Adrenal gland (tissue), 9 donors: ENCODE measurements at regions not wholly inside any gene's neighbourhood (a gene's known extent, or its start where the extent isn't known, plus 50 kb on each side); places are given as distances from the start of the nearest gene placed in this dataset.

Experiments
- DNase-seq, 7 donors: peaks; one replicate each; pipeline ENCODE4 v3.0.0-alpha.2; 2019 to 2020
- H3K27ac ChIP-seq, 5 donors: fragments of 200-600 bp; sonication (generic) in 4 of 5; 1 replicate in 3 of 5; 2 replicates in 2 of 5; pipeline versions ENCODE4 v1.5.1 to v1.8.0; 2016 to 2020; ENCODE audit warnings: mild to moderate bottlenecking in 1 of 5
- H3K27me3 ChIP-seq: fragments of 200-600 bp; 2 replicates; pipeline ENCODE4 v1.8.0; 2021
- H3K36me3 ChIP-seq, 2 donors: fragments of 200-600 bp; replicated peaks in 1 of 2; 1 replicate in 1 of 2; 2 replicates in 1 of 2; pipeline versions ENCODE4 v1.5.1 to v1.8.0; 2018 to 2022
- H3K4me1 ChIP-seq, 2 donors: fragments of 200-600 bp; replicated peaks in 1 of 2; 1 replicate in 1 of 2; 2 replicates in 1 of 2; pipeline versions ENCODE4 v1.5.1 to v1.8.0; 2018 to 2021
- H3K4me3 ChIP-seq, 4 donors: fragments of 200-600 bp; sonication (generic) in 3 of 4; one replicate each; pipeline ENCODE4 v1.5.1; 2016 to 2018
- H3K9me3 ChIP-seq, 3 donors: fragments of 200-600 bp; sonication (generic) in 1 of 3; replicated peaks in 1 of 3; 1 replicate in 2 of 3; 2 replicates in 1 of 3; pipeline versions ENCODE4 v1.5.1 to v1.8.0; 2016 to 2021
- CTCF ChIP-seq, 6 experiments: fragments of 450-650 bp in 4 of 6; fragments of 200-600 bp in 2 of 6; sonication (generic) in 1 of 6; IDR thresholded peaks; 1 replicate in 5 of 6; 2 replicates in 1 of 6; pipeline versions ENCODE4 v1.5.1 to v1.8.0; 2016 to 2021; ENCODE audit warnings: antibody characterized with exemption in 6 of 6, mild to moderate bottlenecking in 2 of 6, moderate library complexity in 1 of 6
- POLR2A ChIP-seq, 2 donors: fragments of 450-650 bp; IDR thresholded peaks; one replicate each; pipeline ENCODE4 v1.6.1; 2017; ENCODE audit warnings: antibody characterized with exemption in 2 of 2, mild to moderate bottlenecking in 2 of 2, moderate library complexity in 1 of 2
- WGBS, 4 donors: extraction: QIAGEN DNeasy Blood & Tissue Kit in 2 of 4; methylation state at CpG; one replicate each; pipeline versions ENCODE4 v1.1.5 to v1.1.7; 2013 to 2017; 5-methylcytosine and 5-hydroxymethylcytosine counted together
- intact Hi-C, 2 donors: fragments of 100-400 bp; cut with DNase I; formaldehyde crosslinking; loops; one replicate each; pipeline versions ENCODE4 v1.14.1 to v1.15.0; 2022 to 2023
- donor health status: healthy with polysubstance abuse.
- donor health status: Bipolar disorder and iron deficiency.
- donor health status: DM: yes; HTN: yes; CAD: no.
- donor health status: DM: no; HTN: no; CAD: no.
- donor health status: DM: no; HTN: no; CAD: no.

GRCh38 chr1:106677721-106678120, 378.8 kb upstream of the PRMT6 start:
- no peaks in the 10 kb centered on the region for H3K27me3 ChIP-seq
- H3K27ac ChIP-seq = no peak overlapping the region
- H3K9me3 ChIP-seq = peaks cover 0 to 6% (median 0%) of the 10 kb centered on the region in 3 donors
- 45 to 52% (median 46%) methylated on average over 3 of the region's 3 CpGs for WGBS, 4 donors
- no peaks in the 10 kb centered on the region for H3K4me1 ChIP-seq
- TF ChIP-seq CTCF (IDR thresholded peaks at IDR 0.05) (no peak), POLR2A (IDR thresholded peaks at IDR 0.05) (no peak)
- intact Hi-C loops = no loop called here
- DNase-seq = no peak
- H3K36me3 ChIP-seq = no peaks in the 10 kb centered on the region
- no peak overlapping the region for H3K4me3 ChIP-seq

GRCh38 chr1:106678279-106679050, 378.0 kb upstream of the PRMT6 start:
- intact Hi-C loops = no loop called here
- no peak for DNase-seq
- Histone ChIP-seq H3K36me3 (no peaks in the 10 kb centered on the region), H3K27ac (no peak overlapping the region), H3K4me3 (no peak overlapping the region), H3K27me3 (no peaks in the 10 kb centered on the region), H3K4me1 (no peaks in the 10 kb centered on the region), H3K9me3 (peaks cover 0 to under 1% (median 0%) of the 10 kb centered on the region in 3 donors)
- no peak for TF ChIP-seq CTCF (IDR thresholded peaks at IDR 0.05)
- TF ChIP-seq POLR2A (IDR thresholded peaks at IDR 0.05) = no peak
- WGBS, 4 donors = 69 to 87% (median 86%) methylated on average over 3 of the region's 3 CpGs

- no peaks in the 10 kb centered on the region for H3K9me3 ChIP-seq
- no peaks in the 10 kb centered on the region for H3K4me1 ChIP-seq
- intact Hi-C loops = no loop called here
- 78 to 93% (median 87%) methylated on average over 1 of the region's 1 CpG for WGBS, 4 donors
- H3K27ac ChIP-seq = no peak overlapping the region
- DNase-seq = no peak
- H3K27me3 ChIP-seq = no peaks in the 10 kb centered on the region
- H3K36me3 ChIP-seq = no peaks in the 10 kb centered on the region
- TF ChIP-seq CTCF (IDR thresholded peaks at IDR 0.05) = no peak
- no peak for TF ChIP-seq POLR2A (IDR thresholded peaks at IDR 0.05)
- no peak overlapping the region for H3K4me3 ChIP-seq
Observed at GRCh38 chr1:106680216-106680615, 376.3 kb upstream of the PRMT6 start.

GRCh38 chr1:106680776-106681344, 375.6 kb upstream of the PRMT6 start:
- Histone ChIP-seq H3K27me3 (no peaks in the 10 kb centered on the region), H3K27ac (no peak overlapping the region), H3K9me3 (no peaks in the 10 kb centered on the region), H3K4me3 (no peak overlapping the region), H3K4me1 (no peaks in the 10 kb centered on the region), H3K36me3 (no peaks in the 10 kb centered on the region)
- 39 to 45% (median 40%) methylated on average over 4 of the region's 4 CpGs for WGBS, 4 donors
- TF ChIP-seq POLR2A (IDR thresholded peaks at IDR 0.05) (no peak), CTCF (IDR thresholded peaks at IDR 0.05) (no peak)
- no peak for DNase-seq
- intact Hi-C loops = no loop called here
